ENCODE measurements at regions not wholly inside any gene's neighbourhood (a gene's known extent, or its start where the extent isn't known, plus 50 kb on each side); places are given as distances from the start of the nearest gene placed in this dataset.

DNA sequence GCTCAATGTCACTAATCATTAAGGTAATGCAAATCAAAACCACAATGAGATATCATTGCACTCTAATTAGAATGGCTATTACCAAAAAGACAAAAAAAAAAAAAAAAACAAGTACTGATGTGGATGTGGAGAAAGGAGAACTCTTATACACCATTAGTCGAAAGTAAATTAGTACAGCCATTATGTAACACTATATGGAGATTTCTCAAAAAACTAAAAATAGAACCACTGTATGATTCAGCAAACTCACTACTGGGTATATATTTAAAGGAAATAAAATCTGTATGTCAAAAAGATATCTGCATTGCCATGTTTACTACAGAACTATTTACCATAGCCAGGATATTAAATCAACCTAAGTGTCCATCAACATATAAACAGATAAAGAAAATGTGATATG lies 265.4 kb upstream of the ARHGAP20 start:
- Histone ChIP-seq H3K27ac (ENCODE audit: low read depth, low read length) (no peak overlapping the region), H3K4me3 (ENCODE audit: low read length in 3 of 3) (no peak overlapping the region), H3K9ac (ENCODE audit: low read depth in 1 of 3, low read length in 3 of 3) (no peak overlapping the region), H3K36me3 (ENCODE audit: control insufficient read depth in 3 of 3, insufficient read depth in 3 of 3, low read length in 3 of 3) (no peaks in the 10 kb centered on the region), H3K4me1 (ENCODE audit: control insufficient read depth in 3 of 3, insufficient read depth in 3 of 3, low read length in 3 of 3) (peaks cover 0 to 10% (median 5%) of the 10 kb centered on the region in 3 donors), H3K9me3 (ENCODE audit: control insufficient read depth in 3 of 3, low read length in 3 of 3) (no peaks in the 10 kb centered on the region), H3K27me3 (ENCODE audit: control insufficient read depth in 3 of 3, insufficient read depth in 3 of 3, low read length in 3 of 3) (no peaks in the 10 kb centered on the region)

DNA sequence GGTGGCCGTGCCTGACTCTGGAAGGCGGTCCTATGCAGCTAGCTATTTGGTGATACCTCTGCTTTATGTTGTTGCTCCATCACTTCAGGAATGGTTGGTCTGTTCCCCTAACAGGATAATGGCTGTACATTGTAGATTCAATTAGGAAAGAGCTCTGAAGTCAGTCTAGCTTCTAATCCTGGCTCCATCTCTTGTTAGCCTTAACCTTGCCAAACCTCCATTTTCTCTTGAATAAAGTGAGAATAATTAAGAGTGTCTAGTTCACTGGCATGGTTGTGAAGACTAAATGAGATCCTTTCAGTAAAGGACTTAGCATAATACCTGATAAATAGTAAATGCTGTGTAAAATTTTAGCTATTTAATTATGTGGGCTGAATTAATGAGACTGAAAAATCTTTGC lies 262.5 kb upstream of the ARHGAP20 start:
- no peaks in the 10 kb centered on the region for H3K9me3 ChIP-seq (ENCODE audit: control insufficient read depth in 3 of 3, low read length in 3 of 3)
- no peak overlapping the region for H3K4me3 ChIP-seq (ENCODE audit: low read length in 3 of 3)
- H3K4me1 ChIP-seq (ENCODE audit: control insufficient read depth in 3 of 3, insufficient read depth in 3 of 3, low read length in 3 of 3): peaks cover 0 to 13% (median 6%) of the 10 kb centered on the region in 3 donors
- H3K27me3 ChIP-seq (ENCODE audit: control insufficient read depth in 3 of 3, insufficient read depth in 3 of 3, low read length in 3 of 3): no peaks in the 10 kb centered on the region
- no peak overlapping the region for H3K27ac ChIP-seq (ENCODE audit: low read depth, low read length)
- no peaks in the 10 kb centered on the region for H3K36me3 ChIP-seq (ENCODE audit: control insufficient read depth in 3 of 3, insufficient read depth in 3 of 3, low read length in 3 of 3)
- no peak overlapping the region for H3K9ac ChIP-seq (ENCODE audit: low read depth in 1 of 3, low read length in 3 of 3)

DNA sequence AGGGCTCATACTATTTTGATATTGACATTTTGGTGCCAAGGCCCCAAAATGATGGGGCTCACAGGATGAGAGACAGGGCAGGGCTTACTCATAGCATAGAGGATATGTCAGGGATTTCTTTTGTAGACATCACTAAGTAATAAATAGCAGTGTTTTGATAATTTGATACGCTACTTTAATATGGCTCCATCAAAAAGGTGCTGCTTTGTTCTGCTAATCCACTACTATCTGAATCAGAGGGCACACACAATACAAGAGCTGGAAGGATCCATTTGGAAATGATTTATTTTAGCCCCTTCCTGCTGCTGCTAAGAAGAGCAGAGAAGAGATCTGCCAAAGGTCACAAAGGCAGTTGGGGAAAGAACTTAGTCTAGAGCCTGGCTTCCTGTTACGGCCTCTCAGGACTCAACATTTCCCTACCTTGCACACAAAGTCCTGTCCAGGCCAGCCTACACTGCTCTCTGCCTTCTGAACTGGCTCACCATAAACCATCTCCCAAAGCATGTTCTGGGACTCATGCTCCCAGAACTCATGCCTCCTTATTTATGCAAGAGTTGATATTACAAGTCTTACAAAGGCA lies 261.3 kb upstream of the ARHGAP20 start:
- H3K4me3 ChIP-seq (ENCODE audit: low read length in 3 of 3): no peak overlapping the region
- H3K9me3 ChIP-seq (ENCODE audit: control insufficient read depth in 3 of 3, low read length in 3 of 3): no peaks in the 10 kb centered on the region
- H3K27ac ChIP-seq (ENCODE audit: low read depth, low read length): no peak overlapping the region
- H3K9ac ChIP-seq (ENCODE audit: low read depth in 1 of 3, low read length in 3 of 3): no peak overlapping the region
- no peaks in the 10 kb centered on the region for H3K36me3 ChIP-seq (ENCODE audit: control insufficient read depth in 3 of 3, insufficient read depth in 3 of 3, low read length in 3 of 3)
- H3K27me3 ChIP-seq (ENCODE audit: control insufficient read depth in 3 of 3, insufficient read depth in 3 of 3, low read length in 3 of 3): no peaks in the 10 kb centered on the region
- peaks cover 0 to 11% (median 6%) of the 10 kb centered on the region in 3 donors for H3K4me1 ChIP-seq (ENCODE audit: control insufficient read depth in 3 of 3, insufficient read depth in 3 of 3, low read length in 3 of 3)

DNA sequence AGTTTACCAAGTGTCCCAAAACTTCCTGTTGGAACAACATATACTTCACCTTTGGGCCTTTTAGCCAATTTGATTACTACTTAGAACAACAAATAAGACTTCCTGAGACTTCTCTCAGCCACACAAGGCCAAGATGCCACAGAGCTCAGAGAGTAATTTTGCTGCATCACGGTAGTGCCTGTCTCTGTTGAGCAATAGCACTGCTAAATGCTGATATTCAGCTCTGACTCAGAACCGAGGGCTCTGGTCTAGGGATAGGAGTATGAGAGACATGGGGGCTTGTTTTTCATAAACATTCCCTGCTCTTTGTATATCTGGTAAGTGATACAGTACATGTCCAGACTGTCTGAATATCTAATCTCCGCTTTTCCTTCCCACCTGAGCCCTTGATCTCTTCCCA lies 260.4 kb upstream of the ARHGAP20 start:
- no peak overlapping the region for H3K4me3 ChIP-seq (ENCODE audit: low read length in 3 of 3)
- peaks cover 0 to 11% (median 6%) of the 10 kb centered on the region in 3 donors for H3K4me1 ChIP-seq (ENCODE audit: control insufficient read depth in 3 of 3, insufficient read depth in 3 of 3, low read length in 3 of 3)
- no peak overlapping the region for H3K9ac ChIP-seq (ENCODE audit: low read depth in 1 of 3, low read length in 3 of 3)
- H3K27ac ChIP-seq (ENCODE audit: low read depth, low read length): no peak overlapping the region
- H3K27me3 ChIP-seq (ENCODE audit: control insufficient read depth in 3 of 3, insufficient read depth in 3 of 3, low read length in 3 of 3): no peaks in the 10 kb centered on the region
- no peaks in the 10 kb centered on the region for H3K36me3 ChIP-seq (ENCODE audit: control insufficient read depth in 3 of 3, insufficient read depth in 3 of 3, low read length in 3 of 3)
- no peaks in the 10 kb centered on the region for H3K9me3 ChIP-seq (ENCODE audit: control insufficient read depth in 3 of 3, low read length in 3 of 3)

DNA sequence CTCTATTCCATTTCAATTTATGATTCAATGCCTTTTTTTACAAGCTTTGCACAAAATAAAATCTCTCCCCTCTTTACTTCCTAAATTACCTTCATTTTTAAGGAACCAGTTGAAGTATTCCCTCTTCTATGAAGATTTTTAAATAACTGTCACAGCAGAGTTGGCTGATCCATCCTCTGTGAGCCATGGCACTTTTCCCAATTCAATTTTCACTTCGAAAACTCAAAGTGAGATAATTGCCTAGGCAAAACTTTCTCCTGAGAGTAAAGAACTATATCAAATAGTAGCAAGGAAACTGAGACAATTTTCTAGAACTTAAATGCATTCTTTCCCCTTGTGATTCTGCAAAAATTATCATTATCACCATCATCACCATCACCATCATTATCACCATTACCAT lies 259.9 kb upstream of the ARHGAP20 start:
- Histone ChIP-seq H3K27ac (ENCODE audit: low read depth, low read length) (no peak overlapping the region), H3K9ac (ENCODE audit: low read depth in 1 of 3, low read length in 3 of 3) (no peak overlapping the region), H3K4me3 (ENCODE audit: low read length in 3 of 3) (no peak overlapping the region), H3K9me3 (ENCODE audit: control insufficient read depth in 3 of 3, low read length in 3 of 3) (no peaks in the 10 kb centered on the region), H3K27me3 (ENCODE audit: control insufficient read depth in 3 of 3, insufficient read depth in 3 of 3, low read length in 3 of 3) (no peaks in the 10 kb centered on the region), H3K36me3 (ENCODE audit: control insufficient read depth in 3 of 3, insufficient read depth in 3 of 3, low read length in 3 of 3) (no peaks in the 10 kb centered on the region), H3K4me1 (ENCODE audit: control insufficient read depth in 3 of 3, insufficient read depth in 3 of 3, low read length in 3 of 3) (peaks cover 0 to 11% (median 6%) of the 10 kb centered on the region in 3 donors)

DNA sequence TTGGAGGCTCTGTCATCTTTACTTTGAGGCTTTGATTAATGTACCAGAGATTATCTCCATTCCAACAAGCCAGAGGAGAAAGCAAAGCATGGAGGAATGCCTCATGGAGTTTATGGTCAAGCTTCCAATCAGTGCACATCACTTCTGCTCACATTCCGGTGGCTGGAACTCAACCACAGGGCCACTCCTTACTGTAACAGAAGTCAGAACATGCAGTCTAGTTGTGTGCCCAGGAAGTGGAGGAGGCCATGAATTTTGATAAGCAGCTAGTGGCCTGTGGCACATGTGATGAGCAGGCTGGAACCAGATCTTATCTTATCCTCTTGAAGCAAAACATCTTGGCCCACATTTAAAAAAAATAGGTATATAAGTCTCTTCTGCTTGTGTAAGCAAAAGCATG lies 258.9 kb upstream of the ARHGAP20 start:
- no peaks in the 10 kb centered on the region for H3K36me3 ChIP-seq (ENCODE audit: control insufficient read depth in 3 of 3, insufficient read depth in 3 of 3, low read length in 3 of 3)
- H3K9ac ChIP-seq (ENCODE audit: low read depth in 1 of 3, low read length in 3 of 3): no peak overlapping the region
- no peak overlapping the region for H3K4me3 ChIP-seq (ENCODE audit: low read length in 3 of 3)
- H3K27me3 ChIP-seq (ENCODE audit: control insufficient read depth in 3 of 3, insufficient read depth in 3 of 3, low read length in 3 of 3): no peaks in the 10 kb centered on the region
- no peaks in the 10 kb centered on the region for H3K9me3 ChIP-seq (ENCODE audit: control insufficient read depth in 3 of 3, low read length in 3 of 3)
- H3K27ac ChIP-seq (ENCODE audit: low read depth, low read length): no peak overlapping the region
- H3K4me1 ChIP-seq (ENCODE audit: control insufficient read depth in 3 of 3, insufficient read depth in 3 of 3, low read length in 3 of 3): peaks cover 0 to 15% (median 6%) of the 10 kb centered on the region in 3 donors

DNA sequence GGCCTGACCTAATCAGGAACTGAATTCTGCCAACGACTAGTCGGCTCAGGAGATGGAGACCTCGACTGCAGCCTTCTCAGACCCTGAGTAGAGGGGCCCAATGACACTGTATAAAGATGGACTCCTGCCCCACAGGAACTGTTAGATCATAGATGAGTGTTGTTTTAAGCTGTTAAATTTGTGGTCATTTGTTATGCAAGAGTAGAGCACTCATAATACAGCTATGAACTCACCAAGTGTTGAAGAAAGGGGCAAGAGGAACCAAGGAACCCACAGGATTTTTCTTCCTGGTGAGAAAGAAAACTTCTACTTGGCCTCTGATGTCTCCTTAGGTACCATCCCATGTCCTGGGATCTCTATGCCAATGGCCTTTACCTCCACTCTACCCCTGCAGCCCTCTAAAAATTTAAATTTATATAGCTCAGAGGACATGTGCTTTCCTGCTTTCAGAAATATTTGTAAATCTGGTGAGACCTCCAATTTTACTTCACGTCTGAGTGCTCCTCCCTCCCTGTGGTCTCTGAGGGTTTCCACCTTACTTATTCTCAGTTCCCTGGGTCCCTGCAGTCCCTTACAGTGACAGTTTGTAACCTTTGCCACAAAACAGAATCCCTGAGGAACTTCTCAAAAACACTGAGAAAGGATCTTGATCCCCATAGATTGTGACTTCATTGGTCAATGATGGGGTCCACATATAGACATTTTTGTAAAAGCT lies 256.3 kb upstream of the ARHGAP20 start:
- H3K9me3 ChIP-seq (ENCODE audit: control insufficient read depth in 3 of 3, low read length in 3 of 3): no peaks in the 10 kb centered on the region
- no peak overlapping the region for H3K27ac ChIP-seq (ENCODE audit: low read depth, low read length)
- H3K4me3 ChIP-seq (ENCODE audit: low read length in 3 of 3): no peak overlapping the region
- H3K27me3 ChIP-seq (ENCODE audit: control insufficient read depth in 3 of 3, insufficient read depth in 3 of 3, low read length in 3 of 3): no peaks in the 10 kb centered on the region
- peaks cover 0 to 13% (median 9%) of the 10 kb centered on the region in 3 donors for H3K4me1 ChIP-seq (ENCODE audit: control insufficient read depth in 3 of 3, insufficient read depth in 3 of 3, low read length in 3 of 3)
- H3K36me3 ChIP-seq (ENCODE audit: control insufficient read depth in 3 of 3, insufficient read depth in 3 of 3, low read length in 3 of 3): no peaks in the 10 kb centered on the region
- H3K9ac ChIP-seq (ENCODE audit: low read depth in 1 of 3, low read length in 3 of 3): no peak overlapping the region

DNA sequence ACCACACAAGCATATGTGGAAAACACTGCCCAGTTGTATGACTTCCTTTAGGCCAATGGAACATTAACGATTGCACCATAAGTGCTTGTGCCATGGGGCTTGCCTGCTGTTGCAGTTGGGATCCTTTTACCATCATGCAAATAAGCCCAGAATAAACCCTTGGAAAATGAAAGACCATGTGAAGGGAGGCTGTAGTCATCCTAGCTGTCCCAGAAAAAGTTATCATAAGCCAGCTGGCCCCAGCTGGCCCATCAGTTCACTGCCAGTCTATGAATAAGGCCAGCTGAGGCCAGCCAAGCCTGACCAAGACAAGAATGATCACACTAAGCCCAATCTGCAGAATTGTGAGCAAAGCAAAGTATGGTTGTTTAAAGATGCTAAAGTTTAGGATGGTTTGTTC lies 253.9 kb upstream of the ARHGAP20 start:
- no peak overlapping the region for H3K4me3 ChIP-seq (ENCODE audit: low read length in 3 of 3)
- H3K4me1 ChIP-seq (ENCODE audit: control insufficient read depth in 3 of 3, insufficient read depth in 3 of 3, low read length in 3 of 3): peaks cover 0 to 4% (median 3%) of the 10 kb centered on the region in 3 donors
- H3K36me3 ChIP-seq (ENCODE audit: control insufficient read depth in 3 of 3, insufficient read depth in 3 of 3, low read length in 3 of 3): no peaks in the 10 kb centered on the region
- H3K27ac ChIP-seq (ENCODE audit: low read depth, low read length): peak overlapping the region; percentile 31
- H3K9me3 ChIP-seq (ENCODE audit: control insufficient read depth in 3 of 3, low read length in 3 of 3): no peaks in the 10 kb centered on the region
- H3K9ac ChIP-seq (ENCODE audit: low read depth in 1 of 3, low read length in 3 of 3): no peak overlapping the region
- H3K27me3 ChIP-seq (ENCODE audit: control insufficient read depth in 3 of 3, insufficient read depth in 3 of 3, low read length in 3 of 3): no peaks in the 10 kb centered on the region

DNA sequence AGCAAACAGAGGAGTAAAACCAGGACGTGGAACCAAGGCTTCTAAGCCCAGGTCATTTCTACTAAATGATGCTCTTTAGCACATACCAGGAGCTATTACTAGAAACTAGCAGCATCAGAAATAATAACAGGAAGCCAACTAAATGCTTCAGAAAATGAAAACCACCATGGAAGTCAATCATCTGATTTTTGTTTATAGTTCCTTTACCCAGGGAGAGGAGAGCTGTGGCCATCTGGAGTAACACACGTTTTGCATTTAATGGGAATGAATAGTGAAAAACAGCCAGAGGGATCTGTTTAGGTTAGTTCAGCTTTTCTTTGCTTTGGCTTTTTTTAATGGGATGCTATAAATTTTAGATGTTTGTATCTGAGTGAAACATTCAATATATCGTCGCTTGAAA lies 250.7 kb upstream of the ARHGAP20 start:
- H3K9me3 ChIP-seq (ENCODE audit: control insufficient read depth in 3 of 3, low read length in 3 of 3): no peaks in the 10 kb centered on the region
- H3K27me3 ChIP-seq (ENCODE audit: control insufficient read depth in 3 of 3, insufficient read depth in 3 of 3, low read length in 3 of 3): no peaks in the 10 kb centered on the region
- peaks cover 0 to 4% (median 3%) of the 10 kb centered on the region in 3 donors for H3K4me1 ChIP-seq (ENCODE audit: control insufficient read depth in 3 of 3, insufficient read depth in 3 of 3, low read length in 3 of 3)
- H3K4me3 ChIP-seq (ENCODE audit: low read length in 3 of 3): no peak overlapping the region
- no peaks in the 10 kb centered on the region for H3K36me3 ChIP-seq (ENCODE audit: control insufficient read depth in 3 of 3, insufficient read depth in 3 of 3, low read length in 3 of 3)
- H3K27ac ChIP-seq (ENCODE audit: low read depth, low read length): no peak overlapping the region
- H3K9ac ChIP-seq (ENCODE audit: low read depth in 1 of 3, low read length in 3 of 3): no peak overlapping the region

DNA sequence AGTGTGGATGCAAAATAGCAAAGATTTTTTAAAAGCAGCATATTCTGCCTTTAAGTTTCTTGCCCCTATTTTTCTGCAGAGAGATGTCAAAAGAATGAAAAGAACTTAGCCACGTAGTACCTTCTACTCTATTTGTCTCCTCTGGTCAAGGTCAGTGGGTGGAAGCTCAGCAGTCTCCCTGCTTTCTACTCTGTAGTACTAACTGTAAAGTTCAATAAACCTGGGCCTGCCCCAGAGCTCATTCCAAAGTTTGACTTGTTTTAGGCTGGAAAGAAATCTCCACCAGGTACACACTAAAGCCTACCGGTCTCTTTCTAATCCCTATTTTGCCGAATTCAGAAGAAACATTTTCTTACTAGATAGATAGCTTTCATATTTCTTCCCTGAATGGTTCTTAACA lies 247.9 kb upstream of the ARHGAP20 start:
- Histone ChIP-seq H3K9me3 (ENCODE audit: control insufficient read depth in 3 of 3, low read length in 3 of 3) (no peaks in the 10 kb centered on the region), H3K36me3 (ENCODE audit: control insufficient read depth in 3 of 3, insufficient read depth in 3 of 3, low read length in 3 of 3) (no peaks in the 10 kb centered on the region), H3K4me1 (ENCODE audit: control insufficient read depth in 3 of 3, insufficient read depth in 3 of 3, low read length in 3 of 3) (no peaks in the 10 kb centered on the region), H3K27ac (ENCODE audit: low read depth, low read length) (no peak overlapping the region), H3K4me3 (ENCODE audit: low read length in 3 of 3) (no peak overlapping the region), H3K27me3 (ENCODE audit: control insufficient read depth in 3 of 3, insufficient read depth in 3 of 3, low read length in 3 of 3) (no peaks in the 10 kb centered on the region), H3K9ac (ENCODE audit: low read depth in 1 of 3, low read length in 3 of 3) (no peak overlapping the region)
